ENCODE measurements at regions not wholly inside any gene's neighbourhood (a gene's known extent, or its start where the extent isn't known, plus 50 kb on each side); places are given as distances from the start of the nearest gene placed in this dataset.

GRCh38 chr1:96292141-96292540, 429.4 kb upstream of the PTBP2 start:
- Histone ChIP-seq H3K4me1 (ENCODE audit: low read length) (no peaks in the 10 kb centered on the region), H3K36me3 (replicated peaks; ENCODE audit: low read depth, low read length) (no peaks in the 10 kb centered on the region), H3K27me3 (ENCODE audit: low read depth, low read length) (no peaks in the 10 kb centered on the region)

GRCh38 chr1:96296991-96297390, 424.6 kb upstream of the PTBP2 start:
- Histone ChIP-seq H4K20me1 (ENCODE audit: insufficient read depth, low read length) (no peaks in the 10 kb centered on the region), H3K27ac (ENCODE audit: low read length) (no peak overlapping the region), H3K27me3 (ENCODE audit: low read depth, low read length) (no peaks in the 10 kb centered on the region)

More at GRCh38 chr1:96292141-96292540, 429.4 kb upstream of the PTBP2 start:
- no peak overlapping the region for H3K4me2 ChIP-seq (ENCODE audit: low read length)
- H3K9me3 ChIP-seq (ENCODE audit: insufficient read depth, low read length): no peaks in the 10 kb centered on the region
- no peak overlapping the region for H3K4me3 ChIP-seq (ENCODE audit: low read length)
- H3K9ac ChIP-seq (ENCODE audit: low read length): no peak overlapping the region
- no peak overlapping the region for H3K27ac ChIP-seq (ENCODE audit: low read length)
- no peak overlapping the region for H2AFZ ChIP-seq (ENCODE audit: low read depth, low read length)
- TF ChIP-seq EZH2phosphoT487 (IDR thresholded peaks at IDR 0.05; ENCODE audit: low read depth) (no peak), CTCF (IDR thresholded peaks at IDR 0.05; ENCODE audit: low read depth, low read length) (no peak)
- H4K20me1 ChIP-seq (ENCODE audit: insufficient read depth, low read length): no peaks in the 10 kb centered on the region
- no peaks in the 10 kb centered on the region for H3K79me2 ChIP-seq (ENCODE audit: low read length)

GRCh38 chr1:96306809-96307560, 414.6 kb upstream of the PTBP2 start:
- Histone ChIP-seq H3K4me2 (ENCODE audit: low read length) (no peak overlapping the region), H2AFZ (ENCODE audit: low read depth, low read length) (no peak overlapping the region), H3K27me3 (ENCODE audit: low read depth, low read length) (no peaks in the 10 kb centered on the region), H3K9me3 (ENCODE audit: insufficient read depth, low read length) (no peaks in the 10 kb centered on the region), H4K20me1 (ENCODE audit: insufficient read depth, low read length) (no peaks in the 10 kb centered on the region), H3K9ac (ENCODE audit: low read length) (no peak overlapping the region), H3K4me3 (ENCODE audit: low read length) (no peak overlapping the region), H3K4me1 (ENCODE audit: low read length) (no peaks in the 10 kb centered on the region), H3K27ac (ENCODE audit: low read length) (no peak overlapping the region), H3K36me3 (replicated peaks; ENCODE audit: low read depth, low read length) (no peaks in the 10 kb centered on the region), H3K79me2 (ENCODE audit: low read length) (no peaks in the 10 kb centered on the region)
- TF ChIP-seq EZH2phosphoT487 (IDR thresholded peaks at IDR 0.05; ENCODE audit: low read depth): no peak
- no peak for TF ChIP-seq CTCF (IDR thresholded peaks at IDR 0.05; ENCODE audit: low read depth, low read length)

More at GRCh38 chr1:96296991-96297390, 424.6 kb upstream of the PTBP2 start:
- Histone ChIP-seq H3K4me3 (ENCODE audit: low read length) (no peak overlapping the region), H3K9me3 (ENCODE audit: insufficient read depth, low read length) (no peaks in the 10 kb centered on the region), H3K9ac (ENCODE audit: low read length) (no peak overlapping the region), H3K79me2 (ENCODE audit: low read length) (no peaks in the 10 kb centered on the region), H3K4me1 (ENCODE audit: low read length) (no peaks in the 10 kb centered on the region), H3K36me3 (replicated peaks; ENCODE audit: low read depth, low read length) (no peaks in the 10 kb centered on the region), H3K4me2 (ENCODE audit: low read length) (no peak overlapping the region), H2AFZ (ENCODE audit: low read depth, low read length) (no peak overlapping the region)
- TF ChIP-seq CTCF (IDR thresholded peaks at IDR 0.05; ENCODE audit: low read depth, low read length): no peak
- no peak for TF ChIP-seq EZH2phosphoT487 (IDR thresholded peaks at IDR 0.05; ENCODE audit: low read depth)

GRCh38 chr1:96308314-96308713, 413.3 kb upstream of the PTBP2 start:
- H3K36me3 ChIP-seq (replicated peaks; ENCODE audit: low read depth, low read length): no peaks in the 10 kb centered on the region
- H3K79me2 ChIP-seq (ENCODE audit: low read length): no peaks in the 10 kb centered on the region
- H3K9me3 ChIP-seq (ENCODE audit: insufficient read depth, low read length): no peaks in the 10 kb centered on the region
- no peak overlapping the region for H3K4me2 ChIP-seq (ENCODE audit: low read length)
- no peaks in the 10 kb centered on the region for H3K4me1 ChIP-seq (ENCODE audit: low read length)
- no peak for TF ChIP-seq CTCF (IDR thresholded peaks at IDR 0.05; ENCODE audit: low read depth, low read length)
- H3K27ac ChIP-seq (ENCODE audit: low read length): no peak overlapping the region
- no peaks in the 10 kb centered on the region for H3K27me3 ChIP-seq (ENCODE audit: low read depth, low read length)
- no peak overlapping the region for H2AFZ ChIP-seq (ENCODE audit: low read depth, low read length)
- no peak overlapping the region for H3K4me3 ChIP-seq (ENCODE audit: low read length)
- H4K20me1 ChIP-seq (ENCODE audit: insufficient read depth, low read length): no peaks in the 10 kb centered on the region
- no peak overlapping the region for H3K9ac ChIP-seq (ENCODE audit: low read length)
